ENCODE measurements at regions not wholly inside any gene's neighbourhood (a gene's known extent, or its start where the extent isn't known, plus 50 kb on each side); places are given as distances from the start of the nearest gene placed in this dataset.

- Histone ChIP-seq H3K27me3 (ENCODE audit: control insufficient read depth in 1 of 2, insufficient read depth in 2 of 2, low read length in 2 of 2) (no peaks in the 10 kb centered on the region), H3K9ac (ENCODE audit: low read depth in 1 of 2, low read length in 2 of 2) (no peak overlapping the region), H3K27ac (ENCODE audit: low read depth, low read length) (no peak overlapping the region), H3K4me1 (ENCODE audit: control insufficient read depth in 1 of 2, insufficient read depth in 2 of 2, low read length in 2 of 2) (no peaks in the 10 kb centered on the region), H3K9me3 (ENCODE audit: control insufficient read depth in 1 of 2, low read length in 2 of 2) (peaks cover 4% of the 10 kb centered on the region in 2 donors), H3K4me3 (ENCODE audit: low read depth in 1 of 2, low read length in 2 of 2) (no peak overlapping the region), H3K36me3 (ENCODE audit: control insufficient read depth in 1 of 2, insufficient read depth in 2 of 2, low read length in 2 of 2) (no peaks in the 10 kb centered on the region)
These were observed 197.3 kb downstream of the CAAP1 start for GRCh38 chr9:26695298-26695622.

- no peaks in the 10 kb centered on the region for H3K4me1 ChIP-seq (ENCODE audit: control insufficient read depth in 1 of 2, insufficient read depth in 2 of 2, low read length in 2 of 2)
These were observed 198.0 kb downstream of the CAAP1 start for GRCh38 chr9:26694381-26695297.

DNA sequence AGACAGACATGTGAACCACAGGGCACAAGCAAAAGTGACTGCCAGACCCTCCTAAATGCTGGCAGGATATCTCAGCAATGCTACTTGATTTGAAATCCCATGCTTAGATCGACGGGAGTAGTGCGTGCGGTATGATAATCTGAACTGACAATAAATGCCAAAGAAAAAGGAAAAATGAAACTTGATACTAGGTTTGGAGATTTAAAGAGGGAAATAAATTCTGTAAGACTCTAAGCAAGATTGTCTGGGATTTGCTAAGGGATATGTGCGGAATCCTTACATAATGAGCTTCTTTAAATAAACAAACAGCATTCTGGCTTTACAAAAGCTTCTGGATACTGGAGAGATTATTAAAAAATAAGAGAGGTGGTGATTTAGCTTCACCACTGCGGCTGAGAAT, 203.6 kb downstream of the CAAP1 start:
- H3K27ac ChIP-seq (ENCODE audit: low read depth, low read length), result no peak overlapping the region
- no peak overlapping the region for H3K9ac ChIP-seq (ENCODE audit: low read depth in 1 of 2, low read length in 2 of 2)
- no peaks in the 10 kb centered on the region for H3K9me3 ChIP-seq (ENCODE audit: control insufficient read depth in 1 of 2, low read length in 2 of 2)
- no peak overlapping the region for H3K4me3 ChIP-seq (ENCODE audit: low read depth in 1 of 2, low read length in 2 of 2)
- H3K36me3 ChIP-seq (ENCODE audit: control insufficient read depth in 1 of 2, insufficient read depth in 2 of 2, low read length in 2 of 2), result no peaks in the 10 kb centered on the region
- H3K4me1 ChIP-seq (ENCODE audit: control insufficient read depth in 1 of 2, insufficient read depth in 2 of 2, low read length in 2 of 2), result peaks cover 0 to 9% of the 10 kb centered on the region in 2 donors
- no peaks in the 10 kb centered on the region for H3K27me3 ChIP-seq (ENCODE audit: control insufficient read depth in 1 of 2, insufficient read depth in 2 of 2, low read length in 2 of 2)

More at GRCh38 chr9:26694381-26695297, 198.0 kb downstream of the CAAP1 start:
- H3K27me3 ChIP-seq (ENCODE audit: control insufficient read depth in 1 of 2, insufficient read depth in 2 of 2, low read length in 2 of 2), result no peaks in the 10 kb centered on the region
- no peak overlapping the region for H3K27ac ChIP-seq (ENCODE audit: low read depth, low read length)
- peaks cover 4% of the 10 kb centered on the region in 2 donors for H3K9me3 ChIP-seq (ENCODE audit: control insufficient read depth in 1 of 2, low read length in 2 of 2)
- no peak overlapping the region for H3K9ac ChIP-seq (ENCODE audit: low read depth in 1 of 2, low read length in 2 of 2)
- H3K4me3 ChIP-seq (ENCODE audit: low read depth in 1 of 2, low read length in 2 of 2), result no peak overlapping the region
- no peaks in the 10 kb centered on the region for H3K36me3 ChIP-seq (ENCODE audit: control insufficient read depth in 1 of 2, insufficient read depth in 2 of 2, low read length in 2 of 2)

- Histone ChIP-seq H3K4me1 (ENCODE audit: control insufficient read depth in 1 of 2, insufficient read depth in 2 of 2, low read length in 2 of 2) (peaks cover 0 to 9% of the 10 kb centered on the region in 2 donors), H3K9ac (ENCODE audit: low read depth in 1 of 2, low read length in 2 of 2) (no peak overlapping the region), H3K27ac (ENCODE audit: low read depth, low read length) (no peak overlapping the region), H3K36me3 (ENCODE audit: control insufficient read depth in 1 of 2, insufficient read depth in 2 of 2, low read length in 2 of 2) (no peaks in the 10 kb centered on the region), H3K4me3 (ENCODE audit: low read depth in 1 of 2, low read length in 2 of 2) (no peak overlapping the region), H3K9me3 (ENCODE audit: control insufficient read depth in 1 of 2, low read length in 2 of 2) (no peaks in the 10 kb centered on the region), H3K27me3 (ENCODE audit: control insufficient read depth in 1 of 2, insufficient read depth in 2 of 2, low read length in 2 of 2) (no peaks in the 10 kb centered on the region)
These were observed 205.2 kb downstream of the CAAP1 start for GRCh38 chr9:26687421-26687820.

GRCh38 chr9:26685818-26686217, 206.8 kb downstream of the CAAP1 start:
- no peak overlapping the region for H3K9ac ChIP-seq (ENCODE audit: low read depth in 1 of 2, low read length in 2 of 2)
- H3K36me3 ChIP-seq (ENCODE audit: control insufficient read depth in 1 of 2, insufficient read depth in 2 of 2, low read length in 2 of 2), result no peaks in the 10 kb centered on the region
- H3K4me1 ChIP-seq (ENCODE audit: control insufficient read depth in 1 of 2, insufficient read depth in 2 of 2, low read length in 2 of 2), result peaks cover 0 to 9% of the 10 kb centered on the region in 2 donors
- no peaks in the 10 kb centered on the region for H3K27me3 ChIP-seq (ENCODE audit: control insufficient read depth in 1 of 2, insufficient read depth in 2 of 2, low read length in 2 of 2)
- H3K9me3 ChIP-seq (ENCODE audit: control insufficient read depth in 1 of 2, low read length in 2 of 2), result no peaks in the 10 kb centered on the region
- H3K4me3 ChIP-seq (ENCODE audit: low read depth in 1 of 2, low read length in 2 of 2), result no peak overlapping the region
- H3K27ac ChIP-seq (ENCODE audit: low read depth, low read length), result no peak overlapping the region

DNA sequence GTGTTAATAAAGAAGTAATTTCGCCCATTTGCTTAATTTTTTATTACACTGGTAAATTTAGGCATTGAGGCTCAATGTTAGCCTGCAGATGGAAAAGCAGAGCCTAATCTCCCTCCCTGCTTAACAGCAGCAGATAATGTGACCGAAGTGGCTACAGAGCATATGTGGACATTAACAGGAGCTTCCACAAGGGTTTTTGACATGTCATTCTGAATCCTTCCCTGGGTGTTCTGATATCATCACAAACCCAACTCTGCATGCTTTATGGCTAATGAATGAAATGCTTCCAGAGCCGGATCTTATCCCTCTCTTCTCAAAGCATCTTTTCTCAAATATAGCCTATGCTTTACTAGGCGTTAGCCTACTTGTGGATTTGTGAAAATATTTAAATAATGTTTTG, 208.6 kb downstream of the CAAP1 start:
- Histone ChIP-seq H3K9me3 (ENCODE audit: control insufficient read depth in 1 of 2, low read length in 2 of 2) (no peaks in the 10 kb centered on the region), H3K27me3 (ENCODE audit: control insufficient read depth in 1 of 2, insufficient read depth in 2 of 2, low read length in 2 of 2) (no peaks in the 10 kb centered on the region), H3K27ac (ENCODE audit: low read depth, low read length) (no peak overlapping the region), H3K4me1 (ENCODE audit: control insufficient read depth in 1 of 2, insufficient read depth in 2 of 2, low read length in 2 of 2) (peaks cover 0 to 9% of the 10 kb centered on the region in 2 donors), H3K4me3 (ENCODE audit: low read depth in 1 of 2, low read length in 2 of 2) (no peak overlapping the region), H3K9ac (ENCODE audit: low read depth in 1 of 2, low read length in 2 of 2) (no peak overlapping the region), H3K36me3 (ENCODE audit: control insufficient read depth in 1 of 2, insufficient read depth in 2 of 2, low read length in 2 of 2) (no peaks in the 10 kb centered on the region)

DNA sequence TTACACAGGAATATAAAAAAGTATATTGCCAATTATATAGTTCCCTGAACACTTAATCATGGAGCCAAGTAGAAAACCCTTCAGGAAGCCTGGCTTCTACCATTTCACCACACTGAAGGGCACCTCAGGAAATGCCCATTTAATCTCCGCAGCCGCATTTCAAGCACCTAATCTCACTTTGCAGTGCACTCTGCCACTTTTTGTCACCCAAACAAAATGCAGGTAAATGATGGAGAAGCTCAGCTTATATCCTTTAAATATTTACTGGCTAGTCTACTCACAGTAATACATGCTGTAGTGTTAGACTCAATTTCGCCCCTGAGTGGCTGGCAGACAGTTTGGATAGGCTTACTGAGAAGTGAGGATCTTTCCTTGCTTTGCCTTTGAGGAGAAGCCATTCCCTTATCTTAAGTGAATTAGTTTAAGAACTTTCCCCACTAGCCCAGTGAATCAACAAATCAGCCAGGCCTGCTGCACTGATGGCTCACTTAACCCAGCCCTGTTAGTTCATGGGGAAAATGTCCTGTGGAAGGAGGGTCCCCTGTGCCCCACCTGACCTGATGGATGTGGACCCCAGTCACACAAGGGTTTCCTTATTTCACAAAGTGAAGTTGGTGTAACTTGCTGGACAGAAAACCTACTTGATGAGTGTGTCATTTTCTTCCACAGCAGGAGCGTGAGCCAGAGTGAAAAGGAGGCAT, 209.7 kb downstream of the CAAP1 start:
- H3K4me3 ChIP-seq (ENCODE audit: low read depth in 1 of 2, low read length in 2 of 2), result no peak overlapping the region
- H3K9ac ChIP-seq (ENCODE audit: low read depth in 1 of 2, low read length in 2 of 2), result no peak overlapping the region
- peaks cover 0 to 9% of the 10 kb centered on the region in 2 donors for H3K4me1 ChIP-seq (ENCODE audit: control insufficient read depth in 1 of 2, insufficient read depth in 2 of 2, low read length in 2 of 2)
- no peak overlapping the region for H3K27ac ChIP-seq (ENCODE audit: low read depth, low read length)
- H3K9me3 ChIP-seq (ENCODE audit: control insufficient read depth in 1 of 2, low read length in 2 of 2), result no peaks in the 10 kb centered on the region
- H3K27me3 ChIP-seq (ENCODE audit: control insufficient read depth in 1 of 2, insufficient read depth in 2 of 2, low read length in 2 of 2), result no peaks in the 10 kb centered on the region
- no peaks in the 10 kb centered on the region for H3K36me3 ChIP-seq (ENCODE audit: control insufficient read depth in 1 of 2, insufficient read depth in 2 of 2, low read length in 2 of 2)

- H3K9me3 ChIP-seq (ENCODE audit: control insufficient read depth in 1 of 2, low read length in 2 of 2), result no peaks in the 10 kb centered on the region
- H3K9ac ChIP-seq (ENCODE audit: low read depth in 1 of 2, low read length in 2 of 2), result no peak overlapping the region
- no peaks in the 10 kb centered on the region for H3K36me3 ChIP-seq (ENCODE audit: control insufficient read depth in 1 of 2, insufficient read depth in 2 of 2, low read length in 2 of 2)
- H3K27ac ChIP-seq (ENCODE audit: low read depth, low read length), result no peak overlapping the region
- H3K4me1 ChIP-seq (ENCODE audit: control insufficient read depth in 1 of 2, insufficient read depth in 2 of 2, low read length in 2 of 2), result peaks cover 0 to 9% of the 10 kb centered on the region in 2 donors
- H3K4me3 ChIP-seq (ENCODE audit: low read depth in 1 of 2, low read length in 2 of 2), result no peak overlapping the region
- no peaks in the 10 kb centered on the region for H3K27me3 ChIP-seq (ENCODE audit: control insufficient read depth in 1 of 2, insufficient read depth in 2 of 2, low read length in 2 of 2)
These were observed 210.6 kb downstream of the CAAP1 start for GRCh38 chr9:26682041-26682440.

GRCh38 chr9:26677965-26678706, 214.5 kb downstream of the CAAP1 start:
- Histone ChIP-seq H3K9ac (ENCODE audit: low read depth in 1 of 2, low read length in 2 of 2) (no peak overlapping the region), H3K9me3 (ENCODE audit: control insufficient read depth in 1 of 2, low read length in 2 of 2) (no peaks in the 10 kb centered on the region), H3K4me3 (ENCODE audit: low read depth in 1 of 2, low read length in 2 of 2) (no peak overlapping the region), H3K27me3 (ENCODE audit: control insufficient read depth in 1 of 2, insufficient read depth in 2 of 2, low read length in 2 of 2) (no peaks in the 10 kb centered on the region), H3K36me3 (ENCODE audit: control insufficient read depth in 1 of 2, insufficient read depth in 2 of 2, low read length in 2 of 2) (no peaks in the 10 kb centered on the region), H3K27ac (ENCODE audit: low read depth, low read length) (no peak overlapping the region), H3K4me1 (ENCODE audit: control insufficient read depth in 1 of 2, insufficient read depth in 2 of 2, low read length in 2 of 2) (no peaks in the 10 kb centered on the region)

- H3K27ac ChIP-seq (ENCODE audit: low read depth, low read length), result no peak overlapping the region
- H3K4me1 ChIP-seq (ENCODE audit: control insufficient read depth in 1 of 2, insufficient read depth in 2 of 2, low read length in 2 of 2), result no peaks in the 10 kb centered on the region
- no peak overlapping the region for H3K4me3 ChIP-seq (ENCODE audit: low read depth in 1 of 2, low read length in 2 of 2)
- no peaks in the 10 kb centered on the region for H3K36me3 ChIP-seq (ENCODE audit: control insufficient read depth in 1 of 2, insufficient read depth in 2 of 2, low read length in 2 of 2)
- no peak overlapping the region for H3K9ac ChIP-seq (ENCODE audit: low read depth in 1 of 2, low read length in 2 of 2)
- no peaks in the 10 kb centered on the region for H3K27me3 ChIP-seq (ENCODE audit: control insufficient read depth in 1 of 2, insufficient read depth in 2 of 2, low read length in 2 of 2)
- H3K9me3 ChIP-seq (ENCODE audit: control insufficient read depth in 1 of 2, low read length in 2 of 2), result no peaks in the 10 kb centered on the region
These were observed 217.6 kb downstream of the CAAP1 start for GRCh38 chr9:26675035-26675434.

Measured in duodenal mucosa (tissue), 2 donors.